ENCODE measurements at regions not wholly inside any gene's neighbourhood (a gene's known extent, or its start where the extent isn't known, plus 50 kb on each side); places are given as distances from the start of the nearest gene placed in this dataset.

DNA sequence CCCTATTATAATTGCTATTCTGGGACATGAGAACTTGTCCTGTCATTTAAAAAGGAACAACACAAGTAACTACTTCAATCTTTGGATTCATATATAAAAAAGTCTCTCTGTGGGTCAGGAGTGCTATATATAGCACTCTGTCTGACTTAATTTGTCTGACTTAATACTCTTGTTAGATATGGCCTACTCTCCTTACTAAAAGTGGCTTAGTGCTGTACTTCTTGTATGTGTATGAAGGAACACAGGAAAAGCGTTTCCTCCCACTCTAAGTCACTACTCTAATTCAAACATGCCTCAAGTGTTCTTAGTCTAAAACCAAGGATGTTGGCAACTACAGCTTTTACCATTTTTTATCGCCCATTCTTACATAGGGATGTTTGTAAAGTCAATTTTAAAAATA is 255.2 kb upstream of the ROBO1 start:
- TF ChIP-seq POLR2A (IDR thresholded peaks at IDR 0.05) = no peak
- TF ChIP-seq, protein P1, sequence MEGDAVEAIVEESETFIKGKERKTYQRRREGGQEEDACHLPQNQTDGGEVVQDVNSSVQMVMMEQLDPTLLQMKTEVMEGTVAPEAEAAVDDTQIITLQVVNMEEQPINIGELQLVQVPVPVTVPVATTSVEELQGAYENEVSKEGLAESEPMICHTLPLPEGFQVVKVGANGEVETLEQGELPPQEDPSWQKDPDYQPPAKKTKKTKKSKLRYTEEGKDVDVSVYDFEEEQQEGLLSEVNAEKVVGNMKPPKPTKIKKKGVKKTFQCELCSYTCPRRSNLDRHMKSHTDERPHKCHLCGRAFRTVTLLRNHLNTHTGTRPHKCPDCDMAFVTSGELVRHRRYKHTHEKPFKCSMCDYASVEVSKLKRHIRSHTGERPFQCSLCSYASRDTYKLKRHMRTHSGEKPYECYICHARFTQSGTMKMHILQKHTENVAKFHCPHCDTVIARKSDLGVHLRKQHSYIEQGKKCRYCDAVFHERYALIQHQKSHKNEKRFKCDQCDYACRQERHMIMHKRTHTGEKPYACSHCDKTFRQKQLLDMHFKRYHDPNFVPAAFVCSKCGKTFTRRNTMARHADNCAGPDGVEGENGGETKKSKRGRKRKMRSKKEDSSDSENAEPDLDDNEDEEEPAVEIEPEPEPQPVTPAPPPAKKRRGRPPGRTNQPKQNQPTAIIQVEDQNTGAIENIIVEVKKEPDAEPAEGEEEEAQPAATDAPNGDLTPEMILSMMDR (IDR thresholded peaks at IDR 0.05) = no peak
